GM21381 (cell line): ENCODE measurements at regions not wholly inside any gene's neighbourhood (a gene's known extent, or its start where the extent isn't known, plus 50 kb on each side); places are given as distances from the start of the nearest gene placed in this dataset.
"Not testable (repeated sequence)": the region's sequence is repeated elsewhere in the genome, so short reads cannot be mapped to it uniquely, and the experiment has no call there.

Experiments used
- ATAC-seq: cut with Tn5 transposase; IDR thresholded peaks from one replicate; pipeline ENCODE4 v1.9.1; 2021; ENCODE audit warnings: mild to moderate bottlenecking, moderate library complexity; ENCODE audit not compliant: unreplicated experiment

DNA sequence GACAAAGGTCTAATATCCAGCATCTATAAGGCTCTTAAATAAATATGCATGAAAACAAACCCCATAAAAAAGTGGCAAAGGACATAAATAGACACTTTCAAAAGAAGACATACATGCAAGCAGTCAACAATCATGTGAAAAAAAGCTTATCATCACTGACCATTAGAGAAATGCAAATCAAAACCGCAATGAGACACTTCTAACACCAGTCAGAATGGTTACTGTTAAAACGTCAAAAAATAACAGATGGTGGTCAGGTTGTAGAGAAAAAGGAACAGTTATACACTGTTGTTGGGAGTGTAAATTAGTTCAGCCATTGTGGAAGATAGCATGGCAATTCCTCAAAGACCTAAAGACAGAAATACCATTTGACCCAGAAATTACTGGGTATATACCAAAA is 440.7 kb upstream of the KCNMB2 start:
- no peak for ATAC-seq

DNA sequence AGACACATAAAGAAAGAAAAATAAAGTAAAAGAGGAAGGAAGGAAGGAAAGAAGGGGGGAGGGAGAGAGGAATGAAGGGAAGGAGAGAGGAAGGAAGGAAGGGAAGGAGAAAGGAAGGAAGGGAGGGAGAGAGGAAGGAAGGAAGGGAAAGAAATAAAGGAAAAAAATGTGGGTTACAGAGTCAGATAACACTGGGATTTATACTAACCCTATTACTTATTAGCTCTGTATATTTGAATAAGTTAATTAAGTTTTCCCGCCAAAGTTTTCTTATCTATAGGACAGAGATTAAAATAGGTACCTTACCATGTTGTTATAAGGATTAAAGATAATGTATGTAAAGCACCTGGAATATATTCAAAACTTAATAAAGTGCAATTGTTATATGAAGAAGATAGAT is 439.3 kb upstream of the KCNMB2 start:
- no peak for ATAC-seq

DNA sequence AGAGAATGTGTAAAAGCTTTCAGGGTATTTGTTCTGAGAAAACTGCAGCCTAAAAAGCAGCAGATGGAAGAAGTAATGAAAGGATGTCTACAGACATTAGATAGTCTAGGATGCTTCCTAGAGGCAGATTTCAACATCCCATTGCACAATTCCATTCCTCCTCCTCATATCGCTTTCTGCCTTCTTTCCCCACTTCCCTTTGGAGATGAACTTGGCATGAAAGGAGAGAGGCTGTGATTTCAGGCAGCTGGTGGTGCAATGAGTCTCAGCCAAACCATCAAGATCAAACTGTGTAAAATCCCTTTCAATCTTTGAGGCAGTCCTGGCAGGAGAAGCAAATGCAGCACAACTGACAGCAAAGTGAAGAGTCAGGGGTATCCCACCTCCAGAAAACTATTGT is 438.7 kb upstream of the KCNMB2 start:
- ATAC-seq, result no peak

DNA sequence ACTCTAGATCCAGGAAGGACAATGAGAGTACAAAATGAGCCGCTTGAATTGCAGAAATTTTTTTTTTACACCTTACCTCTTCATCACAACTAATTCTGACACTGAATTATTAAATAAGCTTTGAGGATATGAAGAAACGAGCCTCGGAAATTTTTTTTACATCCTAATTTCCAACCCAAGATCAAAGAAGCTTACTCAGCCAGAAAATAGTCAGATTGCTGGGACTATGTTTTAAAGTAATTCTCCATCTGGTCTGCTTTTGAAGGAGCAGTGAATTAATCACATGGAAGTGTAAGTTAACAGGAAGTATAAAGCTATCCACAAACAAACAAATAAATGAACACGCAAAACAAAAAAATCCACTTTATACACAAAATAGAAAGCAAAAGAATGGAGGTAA is 437.0 kb upstream of the KCNMB2 start:
- no peak for ATAC-seq

DNA sequence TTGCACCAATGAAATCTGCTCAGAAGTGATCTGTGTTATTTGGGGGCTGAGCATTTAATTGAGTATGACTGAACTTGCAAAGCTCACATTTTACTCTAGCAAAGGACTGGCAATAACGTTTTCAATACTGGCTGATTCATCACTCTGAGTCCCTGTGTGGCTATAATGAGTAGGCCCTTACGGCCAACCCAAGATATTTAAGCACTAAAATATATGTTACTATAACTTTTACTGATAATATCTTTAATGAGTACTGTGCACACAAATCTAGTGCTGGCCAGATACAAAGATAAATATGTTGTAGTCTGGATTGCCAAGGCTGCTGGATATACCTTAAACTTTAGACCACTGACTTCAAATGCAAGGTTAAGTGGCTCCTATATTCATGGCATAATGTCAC is 436.4 kb upstream of the KCNMB2 start:
- no peak for ATAC-seq

DNA sequence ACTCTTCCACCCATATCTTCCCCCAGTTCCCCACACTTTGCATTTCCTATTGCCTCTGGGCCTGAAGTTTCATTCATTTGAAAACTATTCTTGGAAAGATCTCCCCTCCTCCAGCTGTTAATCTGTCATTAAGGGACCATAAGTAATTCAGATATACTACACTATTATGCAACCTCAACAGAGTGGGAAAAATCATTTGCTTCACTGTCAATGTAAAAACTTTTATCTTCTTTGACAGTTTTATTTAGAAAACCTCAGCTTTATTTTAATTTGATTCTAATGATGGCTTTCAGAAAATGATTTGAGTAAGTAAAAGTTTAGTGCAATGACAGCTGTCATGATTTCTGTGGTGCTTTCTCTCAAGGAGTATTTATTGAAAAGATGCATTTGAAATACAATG is 435.3 kb upstream of the KCNMB2 start:
- ATAC-seq, result no peak

DNA sequence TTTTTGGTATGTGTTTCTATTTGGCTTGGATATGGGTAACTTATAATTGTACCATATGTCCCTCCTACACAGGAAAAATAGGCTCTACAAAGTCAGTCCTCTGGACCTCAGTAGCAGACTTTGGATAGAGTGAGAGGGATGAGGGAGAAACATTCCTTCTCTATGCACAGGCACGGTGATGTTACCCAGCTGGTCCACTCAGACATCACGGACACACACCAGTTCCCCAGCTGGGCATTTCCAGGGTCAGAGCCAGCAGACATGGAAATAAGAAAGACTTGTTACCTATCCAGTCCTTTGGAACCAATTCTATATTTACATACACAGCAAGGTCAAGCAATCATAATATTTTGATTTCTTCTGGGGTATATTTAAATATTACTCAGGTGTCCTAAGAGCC is 433.1 kb upstream of the KCNMB2 start:
- no peak for ATAC-seq

DNA sequence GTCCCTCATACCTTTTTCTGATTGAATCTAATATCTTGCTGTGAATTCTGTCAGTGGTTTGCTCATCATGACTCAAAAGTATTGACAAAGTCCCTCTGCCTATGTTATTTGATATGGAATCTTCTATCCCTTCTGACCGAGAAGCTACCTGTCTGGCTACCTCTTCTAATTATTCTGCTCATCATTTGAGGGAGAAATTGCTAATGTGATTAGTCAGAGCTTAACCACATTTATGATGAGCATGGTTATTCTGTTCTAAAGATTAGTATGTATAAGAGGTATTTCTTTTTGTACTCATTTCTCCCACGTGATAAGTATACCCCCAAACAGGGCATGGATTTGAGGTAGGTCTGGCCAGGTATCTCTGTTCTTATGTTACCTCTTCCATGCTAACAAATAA is 428.4 kb upstream of the KCNMB2 start:
- ATAC-seq, result no peak

DNA sequence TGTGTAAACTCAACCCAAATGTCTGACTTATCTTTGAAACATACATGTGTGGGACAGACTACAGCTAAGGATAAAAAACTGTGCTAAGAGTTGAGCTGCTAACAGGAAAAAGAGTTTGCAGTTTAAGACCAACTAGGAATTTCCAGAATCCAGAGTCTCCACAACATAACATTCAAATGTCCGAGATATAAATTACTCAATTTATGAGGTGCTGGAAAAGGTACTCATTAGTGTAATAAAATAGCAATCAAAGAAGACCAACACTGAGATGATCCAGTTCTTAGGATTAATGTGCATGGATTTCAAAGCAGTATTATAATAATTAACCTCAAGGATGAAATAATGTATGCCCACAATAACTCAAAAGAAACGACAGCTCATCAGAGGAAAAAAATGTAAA is 426.5 kb upstream of the KCNMB2 start:
- ATAC-seq, result no peak

DNA sequence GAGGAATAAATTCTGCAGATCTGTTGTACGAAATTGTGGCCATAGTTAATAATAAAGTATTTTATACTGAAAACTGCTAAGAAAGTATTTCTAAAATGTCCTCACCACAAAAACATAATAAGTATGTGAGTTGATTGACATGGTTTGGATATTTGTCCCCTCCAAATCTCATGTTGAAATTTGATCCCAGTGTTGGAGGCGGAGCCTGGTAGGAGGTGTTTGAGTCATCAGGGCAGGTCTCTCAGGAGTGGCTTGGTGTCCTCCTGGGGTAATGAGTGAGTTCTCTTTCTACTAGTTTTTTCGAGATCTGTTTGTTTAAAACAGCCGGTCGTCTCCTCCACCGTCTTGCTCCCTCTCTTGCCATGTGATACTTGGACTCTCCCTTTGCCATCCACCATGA is 424.1 kb upstream of the KCNMB2 start:
- no peak for ATAC-seq

DNA sequence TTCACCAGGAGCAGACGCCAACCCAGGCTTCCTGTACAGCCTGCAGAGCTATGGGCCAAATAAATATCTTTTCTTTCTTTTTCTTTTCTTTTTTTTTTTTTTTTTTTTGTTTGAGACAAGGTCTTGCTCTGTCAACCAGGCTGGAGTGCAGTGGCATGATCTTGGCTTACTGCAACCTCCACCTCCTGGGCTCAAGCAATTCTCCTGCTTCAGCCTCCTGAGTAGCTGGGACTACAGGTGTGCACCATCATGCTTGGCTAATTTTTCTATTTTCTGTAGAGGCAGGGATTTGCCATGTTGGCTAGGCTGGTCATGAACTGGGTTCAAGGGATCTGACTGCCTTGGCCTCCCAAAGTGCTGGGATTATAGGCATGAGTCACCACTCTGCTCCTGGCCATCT is 423.7 kb upstream of the KCNMB2 start:
- ATAC-seq, result not testable (repeated sequence)

DNA sequence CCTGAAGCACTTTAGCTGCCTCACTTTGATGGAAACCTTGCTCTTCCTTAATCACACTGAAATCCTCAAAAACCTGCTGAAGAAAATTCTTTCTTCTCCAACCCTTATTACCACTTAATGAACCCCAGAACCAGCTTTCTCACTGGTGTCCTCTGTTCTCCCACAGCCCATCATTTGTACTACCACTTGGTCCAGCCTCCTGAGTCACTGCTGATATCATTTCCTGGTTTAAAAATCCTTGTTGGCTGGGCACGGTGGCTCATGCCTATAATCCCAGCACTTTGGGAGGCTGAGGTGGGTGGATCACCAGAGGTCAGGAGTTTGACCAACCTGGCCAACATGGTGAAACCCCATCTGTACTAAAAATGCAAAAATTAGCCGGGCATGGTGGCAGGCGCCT is 418.6 kb upstream of the KCNMB2 start:
- no peak for ATAC-seq

DNA sequence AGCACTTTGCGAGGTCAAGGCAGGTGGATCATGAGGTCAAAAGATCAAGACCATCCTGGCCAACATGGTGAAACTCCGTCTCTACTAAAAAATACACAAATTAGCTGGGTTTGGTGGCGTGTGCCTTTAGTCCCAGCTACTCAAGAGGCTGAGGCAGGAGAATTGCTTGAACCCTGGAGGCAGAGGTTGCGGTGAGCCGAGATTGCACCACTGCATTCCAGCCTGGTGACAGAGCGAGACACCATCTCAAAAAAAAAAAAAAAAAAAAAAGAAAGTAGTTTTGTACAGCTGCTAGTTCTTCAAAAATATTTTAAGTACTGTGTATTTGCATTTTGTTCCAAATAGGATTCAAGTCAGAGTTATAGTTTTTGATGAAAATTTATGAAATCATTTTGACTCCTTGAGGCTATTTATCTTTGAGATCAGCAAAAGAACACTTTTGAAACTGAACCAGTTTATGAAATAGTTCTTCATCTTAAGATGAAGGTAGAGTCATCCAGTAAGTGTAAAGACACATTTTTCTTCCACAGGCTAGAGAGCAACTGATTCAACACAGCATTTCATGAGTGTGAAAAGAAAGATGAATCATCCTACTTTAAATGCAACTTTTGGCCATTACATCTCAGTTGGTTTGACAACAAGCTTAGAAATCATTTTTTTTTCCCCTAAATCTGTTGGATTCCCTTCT is 416.5 kb upstream of the KCNMB2 start:
- not testable (repeated sequence) for ATAC-seq

DNA sequence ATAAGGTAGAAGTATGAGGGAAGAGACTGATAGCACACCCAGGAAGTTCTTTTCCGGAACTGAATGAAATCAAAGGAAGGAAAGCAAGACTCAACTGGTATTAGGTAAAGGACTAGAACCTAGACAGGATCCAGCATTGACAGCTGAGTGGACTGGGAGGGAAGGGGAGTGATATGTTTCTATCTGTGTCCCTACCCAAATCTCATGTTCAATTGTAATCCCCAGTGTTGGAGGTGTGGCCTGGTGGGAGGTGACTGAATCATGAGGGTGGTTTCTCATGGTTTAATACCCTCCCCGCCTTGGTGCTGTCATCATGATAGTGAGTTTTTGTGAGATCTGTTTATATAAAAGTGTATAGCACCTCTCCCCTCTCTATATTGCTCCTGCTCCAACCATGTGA is 415.9 kb upstream of the KCNMB2 start:
- no peak for ATAC-seq

DNA sequence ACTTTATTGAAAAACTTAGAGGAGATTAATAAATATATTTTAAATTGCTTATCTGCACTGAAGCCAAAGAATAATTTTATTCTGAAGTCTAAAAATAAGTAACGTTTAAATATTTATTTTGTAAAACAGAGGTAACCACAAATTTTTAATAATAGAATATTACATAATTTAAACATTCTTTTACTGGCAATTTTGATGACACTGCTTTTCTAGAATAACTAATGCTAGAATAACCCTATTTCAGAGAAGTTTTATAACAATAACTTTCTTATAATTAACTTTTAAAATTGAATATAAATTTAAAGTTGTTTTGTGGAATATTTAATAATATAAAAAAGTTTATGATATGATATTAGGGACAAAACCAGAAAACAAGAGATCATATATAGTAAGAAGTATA is 409.6 kb upstream of the KCNMB2 start:
- ATAC-seq, result no peak

DNA sequence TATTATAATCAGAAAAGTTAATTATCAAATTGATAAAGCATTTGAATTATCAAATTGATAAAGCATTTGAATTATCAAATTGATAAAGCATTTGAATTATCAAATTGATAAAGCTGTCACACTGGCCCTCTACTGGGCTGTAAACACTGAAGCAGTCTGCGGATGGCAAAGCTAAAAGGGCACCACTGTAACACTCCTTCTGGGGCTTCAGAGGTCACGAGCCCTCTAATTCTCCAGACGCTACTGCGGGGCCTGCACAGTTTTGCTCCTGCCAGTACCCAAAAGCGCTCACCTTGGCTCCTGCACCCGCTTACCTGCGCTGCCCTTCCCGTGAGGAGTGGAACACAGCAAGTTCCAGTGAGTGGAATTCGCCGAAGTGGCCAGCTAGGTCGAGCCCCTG is 409.0 kb upstream of the KCNMB2 start:
- ATAC-seq, result no peak

DNA sequence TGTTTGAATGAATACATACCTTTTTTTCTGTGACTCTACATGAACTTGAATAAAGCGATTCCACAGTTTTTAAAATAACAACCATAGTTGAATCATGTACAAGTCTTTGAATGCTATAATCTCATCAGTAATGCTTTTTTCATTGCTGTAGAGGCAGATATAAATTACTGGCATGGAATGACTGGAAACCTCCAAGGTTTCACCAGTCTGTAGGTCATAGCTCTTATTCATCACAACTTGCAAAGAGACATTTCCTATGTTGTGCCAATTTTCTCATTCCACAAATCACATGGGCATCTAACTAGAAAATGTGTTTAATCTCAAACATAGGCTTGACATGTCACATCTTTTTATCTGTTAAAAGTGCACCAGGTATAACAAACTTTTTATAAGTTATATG is 407.1 kb upstream of the KCNMB2 start:
- no peak for ATAC-seq

DNA sequence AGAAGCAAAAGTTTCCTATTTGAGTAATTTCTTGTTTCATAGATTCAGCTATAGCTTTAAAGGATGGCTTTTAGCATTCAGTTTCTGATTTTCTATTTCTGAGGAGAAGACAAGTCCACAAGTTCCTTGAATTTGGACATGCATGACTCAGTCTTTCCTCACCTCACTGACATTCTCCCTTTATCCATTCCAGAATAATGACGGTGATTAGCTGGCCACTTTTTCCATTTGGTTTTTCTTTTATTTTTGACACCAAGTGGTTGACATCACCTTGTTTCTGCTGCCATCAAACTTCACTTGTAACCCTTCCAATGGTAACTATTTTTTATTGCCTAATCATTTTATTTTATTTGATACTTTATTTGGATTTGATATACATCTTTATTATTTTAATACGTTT is 404.4 kb upstream of the KCNMB2 start:
- no peak for ATAC-seq

DNA sequence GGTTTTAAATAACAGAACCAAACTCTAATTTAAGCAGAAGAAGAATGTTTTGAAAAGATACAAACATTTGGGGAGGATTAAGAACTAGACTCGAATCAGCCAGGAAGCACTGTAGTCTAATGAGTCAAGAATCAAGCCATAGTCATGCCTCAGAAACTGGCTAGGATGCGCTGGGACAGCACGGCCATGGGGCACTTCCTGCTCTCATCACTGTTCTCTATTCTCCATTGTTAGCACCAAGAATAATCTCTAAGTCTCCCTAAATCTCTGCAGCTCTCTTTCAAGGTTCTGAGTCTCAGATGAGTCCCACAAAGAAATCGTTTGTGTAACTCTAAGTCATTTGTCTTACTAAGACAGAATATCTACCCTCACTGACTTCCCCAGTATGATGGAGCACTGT is 399.0 kb upstream of the KCNMB2 start:
- ATAC-seq, result no peak

DNA sequence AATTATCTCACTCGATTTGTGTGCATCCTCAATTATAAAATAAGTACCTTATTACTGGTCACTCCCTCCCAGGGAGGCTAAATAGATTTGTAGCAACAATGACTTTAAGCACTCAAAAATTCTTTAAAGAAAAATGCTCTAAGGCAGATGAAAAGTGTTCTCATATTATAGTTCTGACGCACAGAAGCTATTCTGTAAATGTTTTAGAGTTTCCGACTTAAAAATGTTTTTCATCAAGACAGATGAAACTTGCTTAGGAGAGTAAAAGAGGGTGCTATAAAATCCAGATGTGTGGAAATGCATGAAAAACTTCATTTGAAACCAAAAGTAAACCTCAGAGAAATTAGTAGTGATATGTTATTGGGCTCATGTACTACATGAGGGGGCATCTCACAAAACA is 398.4 kb upstream of the KCNMB2 start:
- ATAC-seq, result no peak

DNA sequence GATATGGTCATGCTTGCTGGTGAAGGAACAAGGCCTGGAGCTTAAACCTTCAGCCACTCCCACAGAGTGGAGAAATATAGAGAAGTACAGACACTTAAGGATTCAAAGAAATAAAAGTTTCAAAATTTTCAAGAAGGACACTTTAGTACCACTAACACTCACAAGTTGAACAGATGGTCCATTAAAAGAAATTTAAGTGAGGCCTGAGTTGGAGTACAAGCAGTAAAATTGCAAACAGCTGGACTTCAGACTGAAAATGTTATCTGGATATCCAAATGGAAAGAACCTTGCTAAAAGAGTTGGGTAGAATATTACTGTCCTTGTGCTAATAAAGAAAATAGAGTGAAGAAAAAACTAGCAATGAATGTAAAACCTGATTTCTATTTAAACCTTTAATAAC is 397.1 kb upstream of the KCNMB2 start:
- ATAC-seq, result no peak

DNA sequence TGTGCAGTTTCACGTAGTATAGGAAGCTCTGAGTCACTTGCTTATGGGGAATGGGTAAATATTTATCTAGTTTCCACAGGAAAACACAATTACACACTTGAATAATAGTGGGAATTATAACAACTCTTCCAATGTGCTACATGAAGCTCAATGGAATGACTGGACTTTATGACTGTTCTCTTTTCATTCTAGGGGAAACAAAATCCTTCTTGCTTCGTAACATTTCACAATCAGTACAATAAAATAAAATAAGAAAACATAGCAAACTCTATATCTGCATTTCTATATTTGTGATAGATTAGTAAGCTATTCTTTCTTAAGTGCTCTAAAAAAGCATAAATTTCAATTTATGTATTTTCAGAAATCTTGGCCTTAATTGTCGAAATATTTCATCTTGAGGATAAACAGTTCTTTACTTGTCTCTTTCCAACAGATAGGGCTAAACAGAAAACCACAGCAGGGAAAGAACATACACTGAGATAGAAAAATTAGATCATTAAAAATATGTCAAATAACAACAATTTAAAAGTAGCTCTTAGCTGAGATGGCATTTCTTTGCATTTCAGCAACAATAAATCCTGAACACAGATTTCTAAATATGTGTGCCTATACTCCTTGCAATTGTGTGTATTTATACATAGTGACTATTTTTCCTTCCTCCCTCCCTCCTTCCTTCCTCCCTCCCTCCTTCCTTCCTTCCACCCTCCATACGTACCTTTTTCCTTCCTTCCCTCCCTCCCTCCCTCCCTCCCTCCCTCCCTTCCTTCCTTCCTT is 395.5 kb upstream of the KCNMB2 start:
- ATAC-seq, result no peak

DNA sequence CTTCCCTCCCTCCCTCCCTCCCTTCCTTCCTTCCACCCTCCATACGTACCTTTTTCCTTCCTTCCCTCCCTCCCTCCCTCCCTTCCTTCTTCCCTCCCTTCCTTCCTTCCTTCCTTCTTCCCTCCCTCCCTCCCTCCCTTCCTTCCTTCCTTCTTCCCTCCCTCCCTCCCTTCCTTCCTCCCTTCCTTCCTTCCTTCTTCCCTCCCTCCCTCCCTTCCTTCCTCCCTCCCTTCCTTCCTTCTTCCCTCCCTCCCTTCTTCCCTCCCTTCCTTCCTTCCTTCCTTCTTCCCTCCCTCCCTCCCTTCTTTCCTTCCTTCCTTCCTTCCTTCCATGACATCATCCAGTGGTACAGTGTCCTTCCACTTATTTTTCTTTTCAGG is 394.9 kb upstream of the KCNMB2 start:
- not testable (repeated sequence) for ATAC-seq
